ENCODE measurements at regions not wholly inside any gene's neighbourhood (a gene's known extent, or its start where the extent isn't known, plus 50 kb on each side); places are given as distances from the start of the nearest gene placed in this dataset.

DNA sequence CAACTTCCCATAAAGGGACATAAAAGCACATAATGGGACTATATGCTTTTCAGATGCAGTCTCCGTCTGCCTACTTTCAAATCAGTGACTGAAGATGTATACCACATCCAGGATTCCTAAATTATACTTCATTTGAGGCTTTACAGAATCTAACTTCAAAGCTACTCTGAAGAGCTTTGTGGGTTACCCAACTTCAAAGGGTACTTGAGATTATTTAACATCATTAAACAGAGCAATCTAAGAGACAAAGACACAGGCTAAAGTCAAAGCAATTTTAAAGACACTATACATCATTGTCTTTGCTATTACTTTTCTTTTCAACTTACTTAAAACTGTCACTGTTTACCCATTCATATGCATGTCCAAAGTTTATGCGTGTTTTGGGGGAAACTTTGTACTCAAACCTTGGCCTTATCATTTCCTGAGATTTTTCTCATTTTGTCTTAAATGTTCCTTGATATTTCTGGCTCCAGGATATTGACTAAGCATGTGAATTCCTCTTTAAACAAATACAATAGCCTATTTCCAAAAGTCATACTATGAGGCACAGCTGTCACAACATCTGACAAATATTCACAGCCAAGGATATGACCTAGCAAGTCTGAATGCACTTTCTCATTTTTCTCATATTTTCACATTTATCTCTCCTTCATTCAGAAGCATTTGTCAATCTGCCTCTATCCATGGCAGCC lies 1985.1 kb upstream of the PIK3C3 start:
- DNase-seq (ENCODE audit: low read depth in 3 of 3, low spot score in 1 of 3): no peak

DNA sequence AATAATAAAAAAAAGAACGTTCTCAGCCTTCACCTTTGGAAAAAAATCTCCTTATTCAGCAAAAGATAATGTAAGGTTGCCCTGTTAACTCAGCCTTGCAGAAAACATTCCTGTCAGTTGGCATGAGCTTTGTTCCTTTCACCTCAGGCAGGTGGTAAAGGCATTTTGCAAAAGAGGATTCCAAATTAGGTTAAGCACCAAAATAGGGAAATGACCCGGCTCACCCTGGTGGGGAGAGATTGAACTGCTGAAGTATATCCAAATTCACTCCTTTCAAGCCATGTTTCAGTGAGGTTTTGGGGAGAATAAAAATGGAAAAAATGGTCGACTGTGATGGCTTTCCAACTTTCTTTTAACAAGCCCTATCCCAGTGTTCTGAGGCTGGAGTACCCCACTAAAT lies 1988.8 kb upstream of the PIK3C3 start:
- DNase-seq (ENCODE audit: low read depth in 3 of 3, low spot score in 1 of 3): no peak

DNA sequence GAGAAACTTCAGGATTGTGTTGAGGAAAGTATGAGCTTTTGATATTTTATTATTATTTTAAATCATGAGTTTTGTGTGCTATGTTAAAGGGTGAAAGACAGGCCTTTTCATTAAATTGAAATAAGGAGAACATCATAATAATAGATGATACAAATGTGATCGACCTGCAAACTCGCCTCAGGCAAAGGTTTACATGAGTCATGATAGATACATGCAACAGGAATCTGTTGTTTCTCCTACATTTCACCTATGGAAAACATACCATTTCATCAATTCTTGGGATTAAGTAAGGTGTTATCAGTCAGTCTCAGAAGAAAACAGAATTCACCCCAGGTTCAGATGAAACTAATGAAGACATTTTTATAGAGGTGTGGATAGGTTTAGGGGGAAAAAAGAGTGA lies 1992.5 kb upstream of the PIK3C3 start:
- no peak for DNase-seq (ENCODE audit: low read depth in 3 of 3, low spot score in 1 of 3)

DNA sequence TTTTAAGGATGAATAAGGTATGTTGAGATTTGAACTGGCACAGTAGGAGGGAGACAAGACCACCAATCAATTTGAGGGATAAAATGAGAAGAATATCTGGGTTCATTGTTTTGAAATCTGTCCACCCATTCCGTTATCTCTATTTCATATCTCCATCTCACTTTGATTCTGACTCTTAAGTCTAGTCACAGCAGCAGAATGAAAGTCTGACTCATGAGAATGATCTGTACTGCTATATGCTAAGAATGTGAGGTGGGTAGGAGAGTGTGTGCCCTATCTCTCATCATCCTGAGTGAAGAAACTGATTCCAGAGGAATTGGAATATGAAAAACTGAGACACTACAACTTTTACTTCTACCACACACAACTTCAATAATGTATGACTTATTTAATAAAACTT lies 1994.5 kb upstream of the PIK3C3 start:
- no peak for DNase-seq (ENCODE audit: low read depth in 3 of 3, low spot score in 1 of 3)

DNA sequence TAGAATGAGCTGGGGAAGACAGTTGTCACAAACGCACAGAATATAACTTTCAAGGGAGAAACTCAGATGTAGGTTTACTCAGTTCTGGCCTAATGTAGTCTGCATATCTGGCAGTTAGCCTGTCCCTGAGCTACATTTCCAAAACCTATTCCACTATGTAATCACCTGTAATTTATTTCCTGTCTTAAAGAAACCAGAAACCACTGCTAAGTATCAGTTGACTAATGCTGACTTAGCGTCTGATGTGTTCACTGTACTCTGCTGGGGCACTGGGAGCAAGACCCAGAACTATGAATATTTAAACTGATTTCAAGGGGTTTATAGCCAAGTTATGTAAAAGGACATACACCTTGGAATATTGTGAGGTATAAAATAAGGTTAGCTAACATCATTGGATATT lies 1995.2 kb upstream of the PIK3C3 start:
- DNase-seq (ENCODE audit: low read depth in 3 of 3, low spot score in 1 of 3): no peak

DNA sequence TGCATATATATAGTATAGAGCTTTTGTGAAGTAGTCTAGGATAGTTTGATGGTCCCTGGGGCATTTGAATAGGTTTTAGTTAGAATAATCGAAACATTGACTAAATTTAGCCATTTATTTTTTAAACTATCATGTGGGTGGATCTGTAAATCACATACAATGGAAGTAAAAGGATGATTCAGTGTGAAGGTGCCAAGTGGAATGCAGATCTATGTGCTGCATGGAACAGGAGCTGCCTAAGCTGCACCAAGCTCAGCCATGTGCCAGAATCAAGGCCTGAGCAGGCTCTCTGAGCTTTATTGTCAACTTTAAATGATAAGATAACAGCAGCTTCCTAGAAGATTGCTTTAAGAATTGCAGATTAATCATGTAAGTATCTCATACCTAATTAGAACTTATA lies 1996.2 kb upstream of the PIK3C3 start:
- no peak for DNase-seq (ENCODE audit: low read depth in 3 of 3, low spot score in 1 of 3)

DNA sequence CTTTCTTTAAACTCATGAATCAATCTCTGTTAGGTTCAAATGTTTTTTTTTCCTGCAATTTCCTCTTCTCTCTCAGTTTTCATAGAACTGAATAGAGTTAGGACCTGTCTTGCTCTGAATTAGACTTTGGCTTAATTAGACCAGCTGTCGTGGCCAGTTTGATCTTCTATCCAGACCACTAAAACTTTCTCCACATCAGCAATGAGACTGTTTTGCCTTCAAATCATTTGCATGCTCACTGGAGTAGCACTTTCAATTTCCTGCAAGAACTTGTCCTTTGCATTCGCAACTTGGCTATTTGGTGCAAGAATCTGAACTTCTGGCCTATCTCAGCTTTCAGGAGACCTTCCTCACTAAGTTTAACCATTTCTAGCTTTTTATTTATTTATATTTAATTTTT lies 2002.2 kb upstream of the PIK3C3 start:
- DNase-seq (ENCODE audit: low read depth in 3 of 3, low spot score in 1 of 3): no peak

DNA sequence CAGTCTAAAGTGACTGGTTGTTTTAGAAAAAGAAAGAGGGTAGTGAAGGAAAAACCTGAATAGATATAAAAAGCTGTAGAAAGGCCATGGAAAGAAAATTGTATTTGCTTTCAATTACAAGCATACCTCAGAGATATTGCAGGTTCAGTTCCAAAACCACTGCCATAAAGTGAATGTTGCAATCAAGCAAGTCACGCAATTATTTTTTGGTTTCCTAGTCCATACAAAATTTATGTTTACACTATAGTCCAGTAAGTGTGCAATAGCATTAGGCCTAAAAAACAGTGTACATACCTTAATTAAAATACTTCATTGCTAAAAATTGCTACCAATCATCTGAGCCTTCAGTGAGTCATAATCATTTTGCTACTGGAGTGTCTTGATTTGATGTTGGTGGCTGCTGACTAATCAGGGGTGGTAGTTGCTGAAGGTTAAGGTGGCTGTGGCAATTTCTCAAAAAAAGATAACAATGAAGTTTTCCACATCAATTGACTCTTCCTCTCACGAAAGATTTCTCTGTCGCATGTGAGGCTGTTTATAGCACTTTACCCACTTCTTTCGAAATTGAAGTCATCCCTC lies 2003.8 kb upstream of the PIK3C3 start:
- no peak for DNase-seq (ENCODE audit: low read depth in 3 of 3, low spot score in 1 of 3)

DNA sequence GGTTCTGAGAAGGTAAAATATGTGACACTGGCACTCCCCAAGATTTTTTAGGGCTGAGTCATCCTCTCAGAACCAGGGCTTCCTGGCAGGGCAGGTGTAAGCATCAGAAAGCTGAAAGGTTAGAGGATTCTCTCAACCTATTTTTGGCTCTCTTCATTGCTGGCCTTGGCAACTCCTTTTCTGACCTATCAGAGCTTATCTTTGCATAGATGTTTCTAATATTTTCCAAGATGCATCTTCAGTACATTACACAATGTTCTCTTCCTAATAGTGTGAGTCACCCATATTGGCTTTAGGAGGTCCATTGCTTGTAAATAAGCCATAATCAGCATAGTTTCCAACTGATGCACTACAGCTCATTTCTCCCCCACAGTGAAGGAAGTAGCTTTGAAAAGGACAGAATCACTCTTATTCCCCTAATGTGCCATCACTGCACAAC lies 2008.4 kb upstream of the PIK3C3 start:
- DNase-seq (ENCODE audit: low read depth in 3 of 3, low spot score in 1 of 3): no peak

DNA sequence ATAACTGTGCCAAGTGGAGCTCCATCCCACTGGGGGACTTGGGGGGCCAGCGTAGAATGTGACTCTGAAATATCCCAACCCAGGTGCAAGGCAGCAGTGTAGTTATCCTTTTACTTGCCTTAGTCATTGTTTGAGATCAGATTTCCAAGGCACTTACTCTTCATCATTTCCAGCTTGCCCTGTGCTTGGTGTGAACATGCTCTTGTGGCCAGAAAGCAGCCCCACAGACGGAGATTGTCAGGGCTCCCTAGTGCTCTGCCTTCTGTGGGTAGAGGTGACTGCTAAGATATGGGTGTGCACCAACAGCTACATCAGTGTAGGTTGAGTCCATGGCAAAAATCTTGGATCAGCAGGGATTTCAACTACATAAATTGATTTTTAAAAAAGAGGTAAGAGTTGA lies 2010.0 kb upstream of the PIK3C3 start:
- no peak for DNase-seq (ENCODE audit: low read depth in 3 of 3, low spot score in 1 of 3)

DNA sequence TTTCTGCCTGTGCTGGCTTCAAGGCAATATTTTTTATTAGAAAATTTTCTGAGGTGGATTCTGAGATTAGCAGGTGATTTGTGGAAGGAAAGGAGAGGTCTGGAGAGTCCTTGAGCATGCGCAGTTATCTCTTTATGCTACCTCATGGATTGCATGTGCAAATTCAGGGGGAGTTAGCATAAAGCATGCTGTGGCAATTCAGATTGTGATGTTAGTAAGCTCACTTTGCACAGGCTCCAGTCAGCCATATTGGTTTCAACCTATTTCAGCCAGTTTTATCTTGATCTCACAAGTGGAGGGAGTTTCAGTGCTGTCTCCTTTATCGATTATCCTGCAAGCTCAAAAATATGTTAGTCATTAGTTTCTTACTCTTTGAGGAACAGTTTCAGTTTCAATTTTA lies 2012.3 kb upstream of the PIK3C3 start:
- no peak for DNase-seq (ENCODE audit: low read depth in 3 of 3, low spot score in 1 of 3)

DNA sequence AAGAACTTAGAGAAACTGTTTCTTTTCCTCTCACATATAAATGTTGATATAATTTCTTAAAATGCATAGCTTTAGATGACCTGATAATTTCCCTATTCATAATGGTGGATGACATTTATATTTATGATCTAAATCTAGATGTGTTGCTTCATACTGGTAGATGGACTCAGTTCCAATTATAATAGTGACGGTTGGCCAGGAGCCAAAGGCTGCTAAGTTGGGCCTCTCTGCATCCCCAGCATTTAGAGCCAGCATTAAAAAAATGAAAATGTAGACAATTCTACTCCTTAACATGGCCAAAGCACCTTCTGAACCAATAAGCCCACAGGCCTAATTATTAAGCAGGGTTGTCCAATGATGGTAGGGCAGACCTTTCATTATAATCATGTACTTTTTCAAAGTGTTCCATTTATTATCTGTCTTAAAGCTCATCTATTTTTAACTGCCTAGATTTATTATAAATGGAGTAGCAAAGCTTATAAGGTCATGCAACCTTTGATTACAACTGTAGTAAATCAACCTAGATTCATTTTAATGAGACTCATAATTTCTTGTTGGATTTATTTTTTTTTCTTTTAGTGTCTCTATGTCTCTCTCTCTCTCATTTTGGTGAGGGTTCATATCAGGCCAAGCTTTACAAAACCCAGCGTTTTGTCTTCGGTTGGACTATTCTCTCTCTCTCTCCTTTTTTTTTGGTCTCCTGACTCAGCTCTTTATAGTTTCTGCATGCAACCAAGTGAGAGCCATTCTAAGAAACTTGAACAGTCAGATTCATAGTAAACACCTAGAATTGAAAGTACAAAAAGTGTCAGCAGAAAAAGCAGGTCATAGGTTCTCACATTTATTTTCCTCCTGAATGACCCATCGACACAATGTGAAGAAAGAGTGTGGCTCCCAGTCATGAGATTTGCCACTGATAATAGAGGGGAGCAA lies 2016.1 kb upstream of the PIK3C3 start:
- DNase-seq (ENCODE audit: low read depth in 3 of 3, low spot score in 1 of 3): no peak

DNA sequence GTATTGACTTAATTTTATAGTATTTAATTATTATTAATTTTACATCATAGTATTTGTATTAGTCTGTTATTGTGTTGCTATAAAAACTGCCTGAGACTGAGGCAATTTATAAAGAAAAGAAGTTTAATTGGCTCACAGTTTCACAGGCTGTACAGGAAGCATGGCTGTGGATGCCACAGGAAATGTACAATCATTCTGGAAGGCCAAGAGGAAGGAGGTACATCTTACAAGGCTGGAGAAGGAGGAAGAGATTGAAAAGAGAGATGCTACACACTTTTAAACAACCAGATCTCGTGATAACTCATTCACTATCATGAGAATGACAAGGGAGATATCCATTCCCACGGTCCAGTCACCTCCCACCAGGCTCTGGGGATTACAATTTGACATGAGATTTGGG lies 2019.4 kb upstream of the PIK3C3 start:
- DNase-seq (ENCODE audit: low read depth in 3 of 3, low spot score in 1 of 3): no peak

DNA sequence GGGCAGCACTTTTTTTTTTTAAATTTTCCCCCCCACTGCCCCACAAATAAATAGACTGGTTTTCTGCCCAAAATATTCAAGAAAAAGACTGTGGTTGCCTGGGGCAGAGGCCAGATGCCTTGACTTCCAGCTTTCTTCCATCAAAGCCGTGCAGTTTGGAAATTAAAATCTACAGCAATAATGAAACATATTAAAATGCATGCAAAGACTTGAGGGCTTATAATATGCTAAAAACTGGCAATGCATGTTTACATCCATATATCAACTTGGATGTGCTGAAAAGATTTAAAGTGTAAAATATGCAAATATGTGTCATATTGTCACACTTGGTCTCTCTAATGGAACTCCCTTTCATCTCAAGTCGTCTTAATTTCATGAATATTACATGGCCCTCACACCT lies 2036.2 kb upstream of the PIK3C3 start:
- no peak for DNase-seq (ENCODE audit: low read depth in 3 of 3, low spot score in 1 of 3)

DNA sequence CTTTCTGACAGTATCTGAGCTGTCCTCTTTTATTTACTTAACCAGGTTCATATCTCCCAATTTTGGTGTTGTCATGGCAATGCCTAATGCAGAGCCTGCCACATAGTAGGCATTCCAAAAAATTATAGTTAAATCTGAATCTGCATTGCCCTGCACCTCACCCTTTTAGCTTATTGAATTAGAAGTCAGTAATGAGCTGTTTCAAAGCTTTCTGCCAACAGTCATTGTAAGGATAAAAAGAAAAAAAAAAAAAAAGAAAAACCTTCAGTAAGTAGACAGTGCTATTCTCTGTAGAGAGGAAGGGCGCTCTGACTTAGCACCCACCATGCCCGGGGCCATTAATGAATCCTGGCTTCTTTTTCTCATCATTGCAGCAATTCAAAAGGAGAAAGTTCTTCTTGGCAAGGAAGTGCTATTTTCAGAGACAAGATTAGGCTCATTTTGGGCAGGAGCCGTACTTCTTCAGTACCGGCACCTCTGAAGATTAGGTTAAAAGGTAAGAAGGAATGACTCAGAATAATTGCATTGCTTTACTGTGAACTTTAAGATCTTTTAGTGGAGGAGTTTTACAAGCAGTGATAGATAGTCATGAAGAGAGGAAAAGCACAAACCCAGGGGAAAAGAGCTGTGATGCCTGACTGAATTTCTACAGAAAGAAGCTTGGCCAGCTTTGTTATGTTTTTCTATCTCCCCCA lies 2041.2 kb upstream of the PIK3C3 start:
- DNase-seq (ENCODE audit: low read depth in 3 of 3, low spot score in 1 of 3): no peak

DNA sequence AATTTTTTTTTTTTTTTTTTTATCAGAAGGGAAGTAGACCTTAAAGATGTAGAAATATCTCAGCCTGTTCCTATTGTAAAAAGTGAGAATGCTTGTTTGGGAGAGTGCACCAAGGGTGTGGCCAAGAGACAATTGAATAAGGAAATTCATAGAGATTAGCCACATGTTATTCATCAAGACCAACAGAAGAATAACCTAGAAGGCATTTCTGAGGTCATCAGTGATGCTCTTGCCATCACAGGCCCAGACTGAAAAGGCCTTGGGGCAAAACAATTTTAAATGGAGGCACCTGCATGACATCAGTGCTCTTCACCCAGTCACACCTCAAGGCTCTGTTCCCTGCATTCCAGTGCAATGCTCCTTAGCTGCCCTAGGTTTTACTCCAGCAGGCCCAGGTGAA lies 2043.3 kb upstream of the PIK3C3 start:
- DNase-seq (ENCODE audit: low read depth in 3 of 3, low spot score in 1 of 3): no peak

DNA sequence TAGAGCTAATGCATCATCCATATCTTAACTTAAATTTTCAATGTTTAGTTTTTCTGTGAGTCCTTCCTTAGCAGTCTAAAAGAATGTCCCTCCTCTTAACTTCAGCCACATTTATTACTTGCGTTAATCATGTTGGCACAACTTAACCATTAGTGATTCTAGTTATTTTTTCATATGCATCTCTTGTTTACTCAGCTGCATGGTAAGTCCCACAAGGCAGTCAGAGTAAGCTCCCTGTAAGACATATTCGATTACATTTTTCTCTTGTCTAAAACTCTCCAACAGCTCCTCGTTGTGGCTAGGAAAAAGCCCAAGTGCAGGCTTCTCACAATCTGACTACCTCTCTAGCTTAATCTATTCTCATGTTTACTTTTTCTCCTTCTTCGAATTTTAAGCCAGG lies 2045.3 kb upstream of the PIK3C3 start:
- DNase-seq (ENCODE audit: low read depth in 3 of 3, low spot score in 1 of 3): no peak

DNA sequence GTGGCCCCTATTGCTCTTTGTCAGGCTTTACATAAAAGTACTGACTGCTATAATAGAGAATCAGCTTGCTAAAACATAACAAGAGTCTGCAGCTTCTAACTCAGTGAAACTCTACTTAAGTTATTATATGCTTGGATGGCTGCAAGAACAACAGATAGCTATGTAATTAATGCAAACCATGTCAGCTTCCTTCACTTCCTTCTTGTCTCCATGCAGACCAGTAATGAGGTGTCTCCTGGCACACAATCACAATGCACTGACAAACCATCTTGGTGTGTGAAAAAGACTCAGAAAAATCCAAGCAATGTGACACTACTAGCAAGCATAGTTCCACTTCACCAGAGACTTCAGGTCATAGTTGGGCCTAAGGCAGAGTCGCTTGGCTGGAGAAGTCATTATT lies 2068.9 kb upstream of the PIK3C3 start:
- DNase-seq (ENCODE audit: low read depth in 3 of 3, low spot score in 1 of 3): no peak

DNA sequence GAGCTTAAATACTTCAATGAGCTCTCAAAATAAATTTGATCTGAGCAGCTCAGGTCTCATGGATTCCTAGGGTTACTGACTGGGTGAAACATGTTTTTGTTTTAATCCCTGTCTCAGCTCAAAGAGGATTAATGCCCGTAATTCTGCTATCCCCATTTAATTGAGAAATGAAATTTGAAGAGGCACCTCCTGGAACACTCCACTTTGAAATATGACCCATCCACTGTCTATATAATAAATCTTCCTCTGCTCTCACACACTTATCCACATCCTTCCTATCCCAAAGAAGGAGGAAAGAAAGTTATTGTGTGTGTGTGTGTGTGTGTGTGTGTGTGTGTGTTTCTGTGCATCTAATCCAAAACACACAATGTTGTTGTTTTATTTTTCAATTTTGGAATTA lies 2082.4 kb upstream of the PIK3C3 start:
- no peak for DNase-seq (ENCODE audit: low read depth in 3 of 3, low spot score in 1 of 3)

DNA sequence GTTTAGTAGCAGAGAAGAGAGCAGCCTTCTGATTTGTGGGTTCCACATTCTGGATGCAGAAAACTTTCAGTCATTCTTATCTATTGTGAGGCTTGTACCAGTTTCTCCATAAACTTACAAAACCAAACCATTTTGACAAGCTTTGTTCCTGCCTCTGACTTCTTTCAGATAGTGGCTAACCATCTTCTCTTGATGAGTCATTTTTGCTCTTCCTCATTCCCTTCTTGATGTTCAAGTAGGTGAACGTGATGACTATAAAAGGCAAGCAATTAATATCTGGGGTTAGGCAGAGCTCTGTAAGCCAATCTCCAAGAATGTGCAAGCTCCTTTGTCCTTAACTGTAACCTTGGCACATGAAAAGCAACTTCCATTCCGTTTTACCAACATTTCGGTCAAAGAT lies 2083.1 kb upstream of the PIK3C3 start:
- no peak for DNase-seq (ENCODE audit: low read depth in 3 of 3, low spot score in 1 of 3)

DNA sequence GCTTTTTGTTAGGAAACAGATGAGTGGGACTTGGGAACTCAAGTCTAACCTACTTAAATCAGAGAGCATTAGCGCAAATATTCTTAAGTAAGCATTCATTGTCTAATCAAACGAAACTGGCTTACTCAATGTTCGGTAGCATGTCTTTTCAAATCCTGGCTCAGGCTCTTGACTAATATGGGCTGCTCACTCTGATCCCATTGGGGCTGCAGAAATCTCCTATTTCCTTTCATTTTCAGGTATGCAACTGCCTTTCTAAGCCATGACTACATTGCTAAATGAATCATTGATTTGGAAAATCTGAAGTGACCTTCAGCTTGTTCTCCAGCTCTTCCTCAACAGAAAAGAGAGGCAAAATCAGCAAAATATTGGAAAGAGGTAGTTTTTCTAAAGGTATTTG lies 2084.4 kb upstream of the PIK3C3 start:
- DNase-seq (ENCODE audit: low read depth in 3 of 3, low spot score in 1 of 3): no peak

DNA sequence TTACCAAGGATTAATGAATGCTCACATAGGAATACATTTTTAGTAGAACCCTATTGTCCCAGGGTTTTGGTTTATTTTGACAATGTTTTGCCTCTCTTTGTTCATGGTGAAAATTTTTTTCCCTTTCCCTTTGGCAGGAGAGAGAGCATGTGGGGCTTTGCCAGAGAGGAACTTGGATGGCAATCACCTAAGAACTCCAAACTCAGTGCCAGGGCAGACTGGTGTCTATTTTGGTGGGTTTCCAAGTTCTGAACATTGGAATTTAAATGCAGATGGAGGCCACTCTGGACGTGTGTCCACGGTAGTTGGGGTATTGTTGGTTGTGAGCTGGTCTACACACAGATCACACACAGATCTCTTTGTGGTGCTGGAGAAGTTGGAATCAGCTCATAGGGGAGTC lies 2091.1 kb upstream of the PIK3C3 start:
- DNase-seq (ENCODE audit: low read depth in 3 of 3, low spot score in 1 of 3): no peak
